Tongue (tissue), 2 donors: ENCODE measurements at regions not wholly inside any gene's neighbourhood (a gene's known extent, or its start where the extent isn't known, plus 50 kb on each side); places are given as distances from the start of the nearest gene placed in this dataset. TPM values are rescaled to one million over a fixed set of nuclear protein-coding genes. Genes with fewer than 3 reads are reported as not detected.
"Not testable (repeated sequence)": the region's sequence is repeated elsewhere in the genome, so short reads cannot be mapped to it uniquely, and the experiment has no call there.

Experiments used
- DNase-seq: peaks from one replicate; pipeline ENCODE4 v3.0.0-alpha.2; 2015
- small RNA-seq: library from RNA; depleted of rRNA; stranded (forward); fragments of <200 nt; gene quantifications from one replicate; pipeline ENCODE3, GENCODE V24; 2014; ENCODE audit warnings: low replicate concordance

DNA sequence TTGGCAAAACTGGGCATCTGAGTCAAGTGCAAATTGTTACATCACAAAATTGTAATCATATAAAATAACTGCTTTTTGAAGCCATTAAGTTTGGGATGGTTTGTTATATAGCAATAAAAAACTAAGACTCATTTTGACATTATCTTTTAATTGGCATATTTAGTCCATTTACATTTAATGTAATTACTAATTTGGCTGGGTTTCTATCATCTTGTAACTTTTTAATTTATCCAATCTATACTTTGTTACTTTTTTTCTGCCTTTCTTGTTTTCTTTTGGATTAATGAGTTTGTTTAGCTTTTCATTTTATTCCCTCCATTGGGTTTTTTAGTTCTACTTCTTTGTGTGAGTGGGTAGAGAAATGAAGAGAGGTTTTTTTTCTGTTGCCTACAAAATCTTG, 76.3 kb downstream of the DRAM2 start:
- no peak for DNase-seq

DNA sequence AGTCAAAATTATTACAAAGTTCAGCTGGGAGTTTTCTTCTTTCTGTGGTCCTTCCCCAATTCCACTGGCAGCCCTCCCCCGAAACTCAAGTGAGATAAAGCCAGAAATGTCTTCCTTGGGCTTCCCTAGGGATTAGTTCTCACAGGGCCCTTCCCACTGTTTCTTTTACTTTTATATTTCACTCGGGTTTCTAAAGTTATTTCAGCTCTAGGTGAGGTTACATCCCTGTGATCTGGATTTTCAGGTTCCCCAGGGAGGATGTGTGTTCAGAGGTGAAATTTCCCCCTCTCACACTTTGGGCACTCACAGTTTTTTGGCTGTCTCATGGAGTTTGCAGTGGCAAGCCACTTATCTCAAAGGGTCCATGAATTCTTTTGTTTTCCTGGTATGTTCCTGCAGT, 77.3 kb downstream of the DRAM2 start:
- DNase-seq, result no peak

DNA sequence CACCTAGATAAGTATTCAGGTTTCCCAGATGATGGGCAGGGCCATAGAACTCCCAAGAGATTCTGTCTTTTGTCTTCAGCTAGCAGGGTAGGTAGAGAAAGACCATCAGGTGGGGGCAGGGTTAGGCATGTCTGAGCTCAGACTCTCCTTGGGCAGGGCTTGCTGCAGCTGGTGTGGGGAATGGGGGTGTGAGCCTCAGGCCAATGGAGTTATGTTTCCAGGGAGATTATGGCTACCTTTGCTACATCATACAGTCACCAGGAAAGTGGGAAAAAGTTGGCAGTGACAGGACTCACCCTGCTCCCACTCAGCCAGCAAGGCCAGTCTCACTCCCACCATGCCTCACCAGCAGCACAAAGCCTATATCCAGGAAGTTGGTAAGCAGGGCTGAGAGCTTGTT, 77.8 kb downstream of the DRAM2 start:
- DNase-seq, result no peak

DNA sequence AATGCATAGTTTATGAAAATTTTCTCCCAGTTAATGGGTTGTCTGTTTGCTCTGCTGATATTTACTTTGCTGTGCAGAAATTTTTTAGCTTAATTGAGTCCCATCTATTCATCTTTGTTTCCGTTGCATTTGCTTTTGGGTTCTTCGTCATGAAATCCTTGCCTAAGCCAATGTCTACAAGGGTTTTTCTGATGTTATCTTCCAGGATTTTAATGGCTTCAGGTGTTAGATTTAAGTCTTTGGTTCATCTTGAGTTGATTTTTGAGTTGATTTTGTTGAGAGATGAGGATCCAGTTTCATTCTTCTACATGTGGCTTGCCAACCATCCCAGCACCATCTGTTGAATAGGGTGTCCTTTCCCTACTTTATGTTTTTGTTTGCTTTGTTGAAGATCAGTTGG, 85.2 kb downstream of the DRAM2 start:
- DNase-seq, result no peak

DNA sequence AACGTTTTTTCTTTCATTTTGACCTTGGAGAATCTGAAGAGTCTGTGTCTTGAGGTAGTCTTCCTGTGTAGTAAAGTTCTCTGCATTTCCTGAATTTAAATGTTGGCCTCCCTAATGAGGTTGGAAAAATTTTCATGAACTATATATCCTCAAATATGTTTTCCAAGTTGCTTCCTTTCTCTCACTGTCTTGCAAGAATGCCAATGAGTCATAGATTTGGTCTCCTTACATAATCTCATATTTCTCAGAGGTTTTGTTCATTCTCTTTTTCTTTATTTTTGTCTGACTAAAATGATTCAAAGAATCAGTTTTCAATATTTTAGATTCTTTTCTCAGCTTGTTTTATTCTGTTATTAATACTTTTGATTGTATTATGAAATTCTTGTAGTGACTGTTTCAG, 87.6 kb downstream of the DRAM2 start:
- no peak for DNase-seq

DNA sequence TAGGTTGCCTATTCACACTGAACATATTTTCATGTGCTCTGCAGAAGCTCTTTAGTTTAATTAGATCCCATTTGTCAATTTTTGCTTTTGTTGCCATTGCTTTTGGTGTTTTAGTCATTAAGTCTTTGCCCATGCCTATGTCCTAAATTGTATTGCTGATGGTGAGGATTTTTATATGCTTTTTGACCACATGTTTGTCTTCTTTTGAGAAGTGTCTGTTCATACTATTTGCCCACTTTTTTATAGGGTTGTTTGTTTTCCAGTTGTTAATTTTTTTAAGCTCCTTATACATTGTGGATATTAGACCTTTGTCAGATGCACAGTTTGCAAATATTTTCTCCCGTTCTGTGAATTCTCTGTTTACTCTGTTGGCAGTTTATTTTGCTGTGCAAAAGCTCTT, 84.5 kb upstream of the LRIF1 start:
- DNase-seq, result not testable (repeated sequence)

DNA sequence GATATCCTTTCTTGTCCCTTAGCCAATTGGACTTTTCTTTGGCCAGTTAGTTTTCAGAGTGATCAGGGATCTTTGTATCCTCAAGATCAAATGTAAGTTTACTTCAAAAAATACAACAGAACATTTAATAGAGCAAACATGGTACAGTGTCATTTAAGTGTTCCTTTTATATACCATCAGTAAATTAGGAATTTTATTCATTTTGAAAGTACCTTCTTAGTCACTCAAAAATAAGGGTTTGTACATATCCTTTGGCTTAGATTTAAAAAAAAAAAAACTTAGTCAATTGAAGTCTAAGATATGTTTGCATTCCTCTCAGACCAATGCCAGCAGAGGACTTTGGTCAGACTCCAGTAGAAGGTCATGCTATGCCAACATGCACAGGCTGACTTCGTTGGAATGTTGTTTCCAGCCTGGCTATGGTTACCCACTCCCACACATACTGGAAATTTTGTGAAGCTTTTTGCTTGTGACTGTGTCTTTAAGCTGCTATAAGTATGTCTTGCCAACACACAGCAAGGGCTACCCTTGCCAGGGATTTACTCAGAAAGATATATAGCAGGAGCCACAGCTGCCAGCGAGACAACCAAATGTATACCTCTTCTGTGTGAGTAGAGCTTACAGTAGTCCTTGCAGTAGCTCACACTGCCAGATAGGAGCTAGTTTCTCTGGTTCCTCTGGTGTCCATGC, 81.5 kb upstream of the LRIF1 start:
- no peak for DNase-seq

DNA sequence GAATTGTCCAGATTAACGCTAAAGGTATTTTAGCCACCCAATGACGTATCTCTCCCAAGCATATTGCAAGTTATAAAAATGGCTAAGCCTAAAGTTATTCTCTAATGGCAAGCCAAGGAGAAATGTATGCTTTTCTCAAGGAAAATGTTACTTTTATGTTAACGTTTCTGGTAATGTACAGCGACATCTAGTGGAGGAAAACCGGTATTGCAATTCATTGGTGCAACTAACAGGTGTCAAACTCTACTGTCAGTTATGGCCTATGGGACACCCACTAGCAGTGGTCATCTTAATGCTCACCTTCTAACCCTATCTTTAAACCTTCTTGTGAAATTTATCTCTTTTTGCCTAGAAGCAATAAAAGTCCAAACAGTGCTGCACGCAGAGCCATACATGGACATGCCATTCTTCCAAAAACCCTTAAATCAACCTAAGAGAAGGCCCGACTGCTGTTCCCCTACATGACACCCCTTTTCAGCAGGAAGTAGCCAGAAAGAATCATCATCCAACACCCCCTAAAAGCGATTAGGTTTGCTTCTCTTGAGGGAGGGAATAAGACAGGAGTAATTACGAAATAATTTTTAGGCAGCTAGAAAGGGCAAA, 68.7 kb upstream of the LRIF1 start:
- peak; percentile 20 for DNase-seq

DNA sequence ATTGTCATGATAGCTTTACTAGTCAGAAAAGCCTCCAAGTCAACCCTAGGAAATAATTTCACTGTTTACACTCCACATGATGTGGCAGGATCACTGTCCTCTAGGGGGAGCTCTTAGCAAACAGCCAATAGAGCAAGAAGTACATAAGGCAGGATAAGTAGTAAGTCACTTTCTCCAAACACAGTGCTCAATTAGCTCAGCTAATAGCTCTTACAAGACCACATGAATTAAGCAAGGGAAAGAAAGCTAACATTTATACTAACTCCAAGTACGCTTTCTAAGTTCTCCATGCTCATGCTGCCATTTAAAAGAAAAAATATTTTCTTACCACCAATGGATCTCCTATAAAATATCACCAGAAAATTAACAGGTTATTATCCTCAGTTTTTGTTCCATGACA, 66.9 kb upstream of the LRIF1 start:
- DNase-seq, result peak; percentile 17

DNA sequence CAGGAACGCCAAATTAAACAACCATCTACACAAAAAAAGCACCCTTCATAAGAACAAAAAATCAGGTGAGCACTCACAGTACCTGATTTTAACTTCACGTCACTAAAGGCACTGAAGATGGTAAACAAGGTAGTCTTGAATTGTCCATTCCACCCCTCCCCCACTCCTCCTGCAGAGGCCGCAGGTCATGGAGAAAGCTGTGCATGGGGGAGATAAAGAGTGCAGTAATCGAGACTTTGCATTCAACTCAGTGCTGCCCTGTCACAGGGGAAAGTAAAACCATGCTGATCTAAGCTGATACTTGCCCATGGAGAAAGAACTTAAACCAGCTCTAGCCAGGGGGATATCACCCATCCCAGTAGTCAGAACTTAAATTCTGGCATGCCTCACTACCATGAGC, 61.4 kb upstream of the LRIF1 start:
- no peak for DNase-seq

DNA sequence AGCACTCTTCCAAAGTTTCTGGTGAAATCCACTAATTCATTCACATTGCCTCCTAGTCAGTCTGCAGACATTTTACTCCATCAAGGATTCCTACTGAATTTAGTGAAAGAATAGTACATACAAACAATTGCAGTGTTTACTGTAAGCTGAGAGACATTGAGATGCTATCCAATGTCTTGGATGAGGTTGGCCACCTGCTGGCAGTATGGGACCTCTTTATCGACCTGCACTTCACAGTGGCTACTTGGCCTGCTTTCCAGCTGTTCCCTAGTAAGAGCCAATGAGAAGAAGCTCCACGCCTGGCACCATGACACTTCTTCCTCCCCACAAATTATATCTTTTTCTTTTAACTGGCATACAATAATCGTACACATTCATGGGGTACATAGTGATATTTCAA, 51.5 kb upstream of the LRIF1 start:
- no peak for DNase-seq

Small RNA genes in the stretch of these regions (small RNA-seq; reads per million reads assigned to genes)
- gene RNA5SP54, result not detected
